ENCODE measurements at regions not wholly inside any gene's neighbourhood (a gene's known extent, or its start where the extent isn't known, plus 50 kb on each side); places are given as distances from the start of the nearest gene placed in this dataset.

- TF ChIP-seq, protein P1, sequence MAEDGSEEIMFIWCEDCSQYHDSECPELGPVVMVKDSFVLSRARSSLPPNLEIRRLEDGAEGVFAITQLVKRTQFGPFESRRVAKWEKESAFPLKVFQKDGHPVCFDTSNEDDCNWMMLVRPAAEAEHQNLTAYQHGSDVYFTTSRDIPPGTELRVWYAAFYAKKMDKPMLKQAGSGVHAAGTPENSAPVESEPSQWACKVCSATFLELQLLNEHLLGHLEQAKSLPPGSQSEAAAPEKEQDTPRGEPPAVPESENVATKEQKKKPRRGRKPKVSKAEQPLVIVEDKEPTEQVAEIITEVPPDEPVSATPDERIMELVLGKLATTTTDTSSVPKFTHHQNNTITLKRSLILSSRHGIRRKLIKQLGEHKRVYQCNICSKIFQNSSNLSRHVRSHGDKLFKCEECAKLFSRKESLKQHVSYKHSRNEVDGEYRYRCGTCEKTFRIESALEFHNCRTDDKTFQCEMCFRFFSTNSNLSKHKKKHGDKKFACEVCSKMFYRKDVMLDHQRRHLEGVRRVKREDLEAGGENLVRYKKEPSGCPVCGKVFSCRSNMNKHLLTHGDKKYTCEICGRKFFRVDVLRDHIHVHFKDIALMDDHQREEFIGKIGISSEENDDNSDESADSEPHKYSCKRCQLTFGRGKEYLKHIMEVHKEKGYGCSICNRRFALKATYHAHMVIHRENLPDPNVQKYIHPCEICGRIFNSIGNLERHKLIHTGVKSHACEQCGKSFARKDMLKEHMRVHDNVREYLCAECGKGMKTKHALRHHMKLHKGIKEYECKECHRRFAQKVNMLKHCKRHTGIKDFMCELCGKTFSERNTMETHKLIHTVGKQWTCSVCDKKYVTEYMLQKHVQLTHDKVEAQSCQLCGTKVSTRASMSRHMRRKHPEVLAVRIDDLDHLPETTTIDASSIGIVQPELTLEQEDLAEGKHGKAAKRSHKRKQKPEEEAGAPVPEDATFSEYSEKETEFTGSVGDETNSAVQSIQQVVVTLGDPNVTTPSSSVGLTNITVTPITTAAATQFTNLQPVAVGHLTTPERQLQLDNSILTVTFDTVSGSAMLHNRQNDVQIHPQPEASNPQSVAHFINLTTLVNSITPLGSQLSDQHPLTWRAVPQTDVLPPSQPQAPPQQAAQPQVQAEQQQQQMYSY (CRISPR knock-in tag; IDR thresholded peaks at IDR 0.05): no peak
- TF ChIP-seq SMAD1 (IDR thresholded peaks at IDR 0.05; ENCODE audit: low read depth, partially characterized antibody) (no peak), SUZ12 (IDR thresholded peaks at IDR 0.05; ENCODE audit: unreplicated experiment) (no peak), SMARCA5 (IDR thresholded peaks at IDR 0.05) (no peak), PML (IDR thresholded peaks at IDR 0.05; ENCODE audit: low read length) (no peak), ZNF622 (IDR thresholded peaks at IDR 0.05) (no peak)
Observed at GRCh38 chr13:80726868-80727267, 385.9 kb upstream of the SPRY2 start (continued).

DNA sequence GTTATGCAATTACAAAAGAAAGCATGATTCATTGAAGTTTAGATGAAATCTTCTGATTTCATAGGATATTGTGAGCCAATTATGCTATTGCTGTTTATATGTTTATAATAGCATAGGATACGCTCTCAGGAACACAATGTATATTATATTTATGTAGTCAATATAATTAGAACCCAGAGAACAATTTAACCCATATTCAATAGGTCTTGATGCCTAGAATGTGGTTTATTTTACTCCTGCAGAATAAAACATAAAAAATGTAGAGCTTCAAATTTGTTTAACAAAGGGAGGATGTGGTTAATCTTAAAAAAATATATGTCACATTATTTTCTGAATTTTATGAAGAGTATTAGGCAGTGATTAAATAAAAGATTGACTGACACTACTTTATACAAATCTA, 380.8 kb upstream of the SPRY2 start:
- POLR2A ChIA-PET: interaction anchor here (0.6 kb wide), 1 partner anchor 10 kb away, joined by 3 read pairs; no protein-coding TSS in a partner anchor
- no TSS peak for BruUV-seq (replicated peaks)
- DNase-seq (ENCODE audit: low read depth, low spot score) (no peak), ATAC-seq (no peak), FAIRE-seq (no peak)
- in situ Hi-C loops (cut with MboI): no loop called here
- Histone ChIP-seq H3K36me3 (ENCODE audit: control insufficient read depth in 2 of 2, insufficient read depth in 2 of 2, low read length in 1 of 2) (no peaks in the 10 kb centered on the region), H3K9ac (ENCODE audit: control insufficient read depth, insufficient read depth, low read length) (no peak overlapping the region), H3K4me1 (ENCODE audit: control insufficient read depth, insufficient read depth, low read length) (no peaks in the 10 kb centered on the region), H3K4me2 (ENCODE audit: control insufficient read depth, insufficient read depth) (no peak overlapping the region), H3K9me3 (replicated peaks; ENCODE audit: control insufficient read depth, insufficient read depth, low read length) (no peaks in the 10 kb centered on the region), H2AFZ (ENCODE audit: control insufficient read depth, low read depth, low read length) (no peak overlapping the region), H4K20me1 (ENCODE audit: control insufficient read depth, insufficient read depth) (no peaks in the 10 kb centered on the region), H3K79me2 (ENCODE audit: control insufficient read depth, insufficient read depth, low read length) (no peaks in the 10 kb centered on the region), H3K4me3 (no peak overlapping the region), H3K27ac (ENCODE audit: control insufficient read depth, insufficient read depth) (no peak overlapping the region), H3K27me3 (replicated peaks in 1 of 2; ENCODE audit: control insufficient read depth in 2 of 2, insufficient read depth in 2 of 2, low read length in 1 of 2) (no peaks in the 10 kb centered on the region)
- SMC1A ChIA-PET (ENCODE audit: uncharacterized antibody, unreplicated experiment): interaction anchor here (1.0 to 2.5 kb wide), 4 partner anchors 9 to 38 kb away, joined by 3 to 15 read pairs (median 3); no protein-coding TSS in a partner anchor
- CTCF ChIA-PET: interaction anchor here (0.8 to 1.4 kb wide), 3 partner anchors 11 to 202 kb away, joined by 3 to 4 read pairs (median 4); no protein-coding TSS in a partner anchor
- RAD21 ChIA-PET (ENCODE audit: unreplicated experiment): no interaction called here
- WGBS (ENCODE audit: insufficient coverage, insufficient replicate concordance, low lambda C conversion rate, missing lambda C conversion rate): 0% methylated on average over 1 of the region's 1 CpG
- intact Hi-C loops (cut with micrococcal nuclease; ENCODE audit: unreplicated experiment): no loop called here
- TF ChIP-seq FOS (IDR thresholded peaks at IDR 0.05; ENCODE audit: borderline replicate concordance, extremely low read depth, insufficient read length) (no peak), EP300 (IDR thresholded peaks at IDR 0.05; ENCODE audit: borderline replicate concordance in 1 of 2, control insufficient read depth in 1 of 2, low read depth in 2 of 2, low read length in 2 of 2) (no peak), BCL11A (IDR thresholded peaks at IDR 0.05; ENCODE audit: low read depth, low read length) (no peak), CREM (IDR thresholded peaks at IDR 0.05; ENCODE audit: low read depth) (no peak), ZNF217 (IDR thresholded peaks at IDR 0.05) (no peak), MXI1 (IDR thresholded peaks at IDR 0.05; ENCODE audit: low read depth, low read length) (no peak), NR2F1 (conservative IDR thresholded peaks at IDR 0.05) (no peak), RBBP5 (conservative IDR thresholded peaks at IDR 0.05) (no peak), RCOR1 (conservative IDR thresholded peaks at IDR 0.05; ENCODE audit: low read depth, low read length) (no peak)
- TF ChIP-seq, protein P2, sequence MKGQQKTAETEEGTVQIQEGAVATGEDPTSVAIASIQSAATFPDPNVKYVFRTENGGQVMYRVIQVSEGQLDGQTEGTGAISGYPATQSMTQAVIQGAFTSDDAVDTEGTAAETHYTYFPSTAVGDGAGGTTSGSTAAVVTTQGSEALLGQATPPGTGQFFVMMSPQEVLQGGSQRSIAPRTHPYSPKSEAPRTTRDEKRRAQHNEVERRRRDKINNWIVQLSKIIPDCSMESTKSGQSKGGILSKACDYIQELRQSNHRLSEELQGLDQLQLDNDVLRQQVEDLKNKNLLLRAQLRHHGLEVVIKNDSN (IDR thresholded peaks at IDR 0.05; ENCODE audit: borderline replicate concordance, extremely low read length, insufficient read depth, low read depth, low read length): no peak

Measured in GM12878 (cell line).